Lung (tissue), 11 donors: ENCODE measurements at regions not wholly inside any gene's neighbourhood (a gene's known extent, or its start where the extent isn't known, plus 50 kb on each side); places are given as distances from the start of the nearest gene placed in this dataset.

ENCODE experiments used
- ATAC-seq: fragments of 200-7000 bp; cut with Tn5 transposase; one replicate; pipeline ENCODE4 v1.9.1; 2020; ENCODE audit warnings: moderate number of reproducible peaks; ENCODE audit not compliant: insufficient read depth, low FRiP score
- DNase-seq, 3 donors: peaks; one replicate each; pipeline ENCODE4 v3.0.0-alpha.2; 2013 to 2017
- H3K27ac ChIP-seq, 2 donors: one replicate each; pipeline ENCODE4 v1.5.1; 2013; ENCODE audit warnings: mild to moderate bottlenecking in 2 of 2, moderate library complexity in 2 of 2, control low read depth in 1 of 2, inconsistent platforms in 1 of 2, low read depth in 1 of 2, low read length in 1 of 2
- H3K27me3 ChIP-seq, 3 donors: one replicate each; pipeline ENCODE4 v1.5.1; 2013; ENCODE audit warnings: low read length in 2 of 3; ENCODE audit not compliant: control insufficient read depth in 3 of 3, insufficient read depth in 3 of 3
- H3K36me3 ChIP-seq, 4 donors: one replicate each; pipeline ENCODE4 v1.5.1; 2013; ENCODE audit warnings: low read length in 4 of 4, mild to moderate bottlenecking in 1 of 4, moderate library complexity in 1 of 4; ENCODE audit not compliant: control insufficient read depth in 4 of 4, insufficient read depth in 4 of 4
- H3K4me1 ChIP-seq, 5 donors: one replicate each; pipeline ENCODE4 v1.5.1; 2013; ENCODE audit warnings: low read length in 5 of 5, mild to moderate bottlenecking in 2 of 5, moderate library complexity in 1 of 5; ENCODE audit not compliant: control insufficient read depth in 5 of 5, insufficient read depth in 5 of 5
- H3K4me3 ChIP-seq: one replicate; pipeline ENCODE4 v1.5.1; 2013; ENCODE audit warnings: mild to moderate bottlenecking, control low read depth, moderate library complexity
- H3K9ac ChIP-seq, 2 donors: one replicate each; pipeline ENCODE4 v1.5.1; 2013; ENCODE audit warnings: low read length in 2 of 2, control low read depth in 1 of 2; ENCODE audit not compliant: insufficient read depth in 1 of 2
- H3K9me3 ChIP-seq, 4 donors: one replicate each; pipeline ENCODE4 v1.5.1; 2013; ENCODE audit warnings: low read length in 3 of 4, mild to moderate bottlenecking in 1 of 4, moderate library complexity in 1 of 4; ENCODE audit not compliant: control insufficient read depth in 4 of 4, insufficient read depth in 3 of 4
- WGBS, 2 donors: extraction: QIAGEN DNeasy Blood & Tissue Kit; methylation state at CpG; one replicate each; pipeline ENCODE4 v1.1.7; 2013; 5-methylcytosine and 5-hydroxymethylcytosine counted together
- TF ChIP-seq, protein P1 (sequence below): IDR thresholded peaks from 2 replicates; pipeline ENCODE4 v1.5.1; 2012; ENCODE audit warnings: mild to moderate bottlenecking; ENCODE audit errors: control extremely low read depth, extremely low read depth
- donor health status: control.
- donor health status: control.
- donor health status: Bipolar disorder and iron deficiency.
- donor health status: healthy.
- donor health status: DM: yes; HTN: yes; CAD: no.

DNA sequence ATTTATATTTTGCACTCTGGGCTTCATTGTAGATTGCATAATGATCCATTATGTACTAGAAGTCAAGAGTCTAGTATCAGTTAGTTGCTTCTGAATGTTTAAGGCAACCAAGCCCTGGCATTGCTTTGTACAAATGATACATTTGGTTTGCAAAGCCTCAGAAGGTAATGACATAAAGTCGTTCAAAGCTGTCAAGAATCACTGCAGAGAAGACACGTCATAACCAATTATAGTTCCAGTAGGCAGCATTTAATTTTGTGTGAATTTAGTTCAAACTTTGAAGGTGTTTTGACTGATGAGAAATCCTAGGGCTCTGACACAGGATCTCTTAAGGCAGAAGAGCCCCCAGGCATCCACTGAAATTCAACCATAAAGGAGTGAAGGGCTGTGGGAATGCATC is 163.0 kb upstream of the KRR1 start:
- 92 to 93% methylated on average over 2 of the region's 2 CpGs for WGBS, 2 donors
- Histone ChIP-seq H3K27me3 (no peaks in the 10 kb centered on the region), H3K36me3 (no peaks in the 10 kb centered on the region), H3K4me1 (peaks cover 0 to 8% (median 4%) of the 10 kb centered on the region in 5 donors), H3K9ac (no peak overlapping the region), H3K27ac (no peak overlapping the region), H3K4me3 (no peak overlapping the region), H3K9me3 (no peaks in the 10 kb centered on the region)
- DNase-seq (no peak), ATAC-seq (no peak)
- TF ChIP-seq, protein P1, sequence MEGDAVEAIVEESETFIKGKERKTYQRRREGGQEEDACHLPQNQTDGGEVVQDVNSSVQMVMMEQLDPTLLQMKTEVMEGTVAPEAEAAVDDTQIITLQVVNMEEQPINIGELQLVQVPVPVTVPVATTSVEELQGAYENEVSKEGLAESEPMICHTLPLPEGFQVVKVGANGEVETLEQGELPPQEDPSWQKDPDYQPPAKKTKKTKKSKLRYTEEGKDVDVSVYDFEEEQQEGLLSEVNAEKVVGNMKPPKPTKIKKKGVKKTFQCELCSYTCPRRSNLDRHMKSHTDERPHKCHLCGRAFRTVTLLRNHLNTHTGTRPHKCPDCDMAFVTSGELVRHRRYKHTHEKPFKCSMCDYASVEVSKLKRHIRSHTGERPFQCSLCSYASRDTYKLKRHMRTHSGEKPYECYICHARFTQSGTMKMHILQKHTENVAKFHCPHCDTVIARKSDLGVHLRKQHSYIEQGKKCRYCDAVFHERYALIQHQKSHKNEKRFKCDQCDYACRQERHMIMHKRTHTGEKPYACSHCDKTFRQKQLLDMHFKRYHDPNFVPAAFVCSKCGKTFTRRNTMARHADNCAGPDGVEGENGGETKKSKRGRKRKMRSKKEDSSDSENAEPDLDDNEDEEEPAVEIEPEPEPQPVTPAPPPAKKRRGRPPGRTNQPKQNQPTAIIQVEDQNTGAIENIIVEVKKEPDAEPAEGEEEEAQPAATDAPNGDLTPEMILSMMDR: no peak

- H3K36me3 ChIP-seq: no peaks in the 10 kb centered on the region
- no peaks in the 10 kb centered on the region for H3K9me3 ChIP-seq
- no peak overlapping the region for H3K9ac ChIP-seq
- no peak overlapping the region for H3K27ac ChIP-seq
- DNase-seq (no peak), ATAC-seq (no peak)
- TF ChIP-seq, protein P1: no peak
- peaks cover 0 to 10% (median 4%) of the 10 kb centered on the region in 5 donors for H3K4me1 ChIP-seq
- H3K27me3 ChIP-seq: no peaks in the 10 kb centered on the region
- H3K4me3 ChIP-seq: no peak overlapping the region
Observed at GRCh38 chr12:75672200-75672599, 160.8 kb upstream of the KRR1 start.

DNA sequence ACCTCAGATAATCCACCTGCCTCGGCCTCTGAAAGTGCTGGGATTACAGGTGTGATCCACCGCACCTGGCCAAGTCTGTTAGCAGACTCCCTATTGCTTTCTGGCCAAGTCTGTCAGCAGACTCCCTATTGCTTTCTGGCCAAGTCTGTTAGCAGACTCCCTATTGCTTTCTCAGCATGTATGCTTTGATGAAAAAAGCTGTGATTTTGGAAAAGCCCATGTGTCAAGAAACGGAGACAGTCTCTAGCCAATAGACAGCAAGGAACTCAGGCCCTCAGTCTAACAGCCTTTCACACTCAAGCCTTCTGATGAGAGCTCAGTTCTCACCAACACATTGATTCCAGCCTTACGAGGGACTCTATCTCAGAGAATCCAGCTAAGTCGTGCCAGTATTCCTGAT is 158.8 kb upstream of the KRR1 start:
- TF ChIP-seq, protein P1: no peak
- no peak overlapping the region for H3K9ac ChIP-seq
- H3K27me3 ChIP-seq: no peaks in the 10 kb centered on the region
- 72 to 76% methylated on average over 5 of the region's 5 CpGs for WGBS, 2 donors
- DNase-seq: no peak
- no peaks in the 10 kb centered on the region for H3K9me3 ChIP-seq
- no peak overlapping the region for H3K27ac ChIP-seq
- H3K4me1 ChIP-seq: peaks cover 0 to 16% (median 4%) of the 10 kb centered on the region in 5 donors
- no peak for ATAC-seq
- H3K36me3 ChIP-seq: no peaks in the 10 kb centered on the region
- no peak overlapping the region for H3K4me3 ChIP-seq

- no peak for ATAC-seq
Observed at GRCh38 chr12:75666939-75667334, 155.5 kb upstream of the KRR1 start.

More at GRCh38 chr12:75666939-75667334, 155.5 kb upstream of the KRR1 start:
- 60 to 85% methylated on average over 2 of the region's 2 CpGs for WGBS, 2 donors
- peak in 1 of 3 donors; percentile 24 for DNase-seq
- TF ChIP-seq, protein P1: no peak
- Histone ChIP-seq H3K27me3 (no peaks in the 10 kb centered on the region), H3K9me3 (no peaks in the 10 kb centered on the region), H3K4me1 (peaks cover 0 to 10% (median 2%) of the 10 kb centered on the region in 5 donors), H3K4me3 (no peak overlapping the region), H3K9ac (no peak overlapping the region), H3K36me3 (no peaks in the 10 kb centered on the region), H3K27ac (no peak overlapping the region)
